GM23338 (cell line): ENCODE measurements at regions not wholly inside any gene's neighbourhood (a gene's known extent, or its start where the extent isn't known, plus 50 kb on each side); places are given as distances from the start of the nearest gene placed in this dataset.

Source experiments
- ATAC-seq: fragments of 200-7000 bp; cut with Tn5 transposase; 3 replicates; pipeline ENCODE4 v1.9.1; 2020
- DNase-seq: peaks from one replicate; pipeline ENCODE4 v3.0.0-alpha.2; 2015; ENCODE audit warnings: low spot score
- H2AFZ ChIP-seq: fragments of 200-600 bp; sonication (generic); 2 replicates; pipeline ENCODE4 v1.8.0; 2016; ENCODE audit warnings: antibody characterized with exemption, mild to moderate bottlenecking, moderate library complexity
- H3F3A ChIP-seq: fragments of 200-600 bp; sonication (generic); replicated peaks from 2 replicates; pipeline ENCODE4 v1.8.0; 2017; ENCODE audit warnings: antibody characterized with exemption, mixed run types, low read depth
- H3K27ac ChIP-seq: fragments of 200-600 bp; sonication (generic); 2 replicates; pipeline ENCODE4 v1.6.1; 2016; ENCODE audit warnings: low read depth
- H3K27me3 ChIP-seq: fragments of 200-600 bp; sonication (generic); 2 replicates; pipeline ENCODE4 v1.8.0; 2016; ENCODE audit warnings: mild to moderate bottlenecking, mixed run types, moderate library complexity; ENCODE audit not compliant: insufficient read depth
- H3K36me3 ChIP-seq: fragments of 200-600 bp; sonication (generic); 2 replicates; pipeline ENCODE4 v1.8.0; 2016; ENCODE audit warnings: mild to moderate bottlenecking; ENCODE audit not compliant: insufficient read depth
- H3K4me1 ChIP-seq: fragments of 200-600 bp; sonication (generic); 2 replicates; pipeline ENCODE4 v1.8.0; 2016; ENCODE audit warnings: mild to moderate bottlenecking, moderate library complexity; ENCODE audit not compliant: insufficient read depth
- H3K4me2 ChIP-seq: fragments of 200-600 bp; sonication (generic); 2 replicates; pipeline ENCODE4 v1.7.1; 2017; ENCODE audit warnings: mixed run types
- H3K4me3 ChIP-seq: fragments of 200-600 bp; sonication (generic); 2 replicates; pipeline ENCODE4 v1.6.1; 2016; ENCODE audit warnings: mixed run types
- H3K79me2 ChIP-seq: fragments of 200-600 bp; sonication (generic); replicated peaks from 2 replicates; pipeline ENCODE4 v1.8.0; 2017; ENCODE audit warnings: mild to moderate bottlenecking; ENCODE audit not compliant: insufficient read depth
- H3K9me2 ChIP-seq: fragments of 200-600 bp; sonication (generic); 2 replicates; pipeline ENCODE4 v1.8.0; 2017; ENCODE audit not compliant: insufficient read depth
- H4K20me1 ChIP-seq: fragments of 200-600 bp; sonication (generic); replicated peaks from 2 replicates; pipeline ENCODE4 v1.8.0; 2017; ENCODE audit warnings: mild to moderate bottlenecking; ENCODE audit not compliant: insufficient read depth
- H3K27ac Mint-ChIP-seq: 2 replicates; pipeline ENCODE4 v1.8.0; 2020; ENCODE audit warnings: inconsistent platforms, mild to moderate bottlenecking, moderate library complexity, mixed read lengths
- H3K27me3 Mint-ChIP-seq: 3 replicates; pipeline ENCODE4 v1.8.0; 2022; ENCODE audit warnings: low read depth, mild to moderate bottlenecking, moderate library complexity, mixed read lengths, inconsistent platforms; ENCODE audit not compliant: insufficient read depth, poor library complexity
- H3K36me3 Mint-ChIP-seq: 3 replicates; pipeline ENCODE4 v1.8.0; 2021; ENCODE audit warnings: low read depth, mild to moderate bottlenecking, inconsistent platforms, moderate library complexity, mixed read lengths
- H3K4me1 Mint-ChIP-seq: 3 replicates; pipeline ENCODE4 v1.8.0; 2020; ENCODE audit warnings: mild to moderate bottlenecking, inconsistent platforms, mixed read lengths
- H3K4me3 Mint-ChIP-seq: 3 replicates; pipeline ENCODE4 v1.8.0; 2021; ENCODE audit warnings: moderate library complexity, mild to moderate bottlenecking, inconsistent platforms, mixed read lengths
- H3K9me3 Mint-ChIP-seq: 3 replicates; pipeline ENCODE4 v1.8.0; 2020; ENCODE audit warnings: moderate library complexity, mild to moderate bottlenecking, inconsistent platforms, mixed read lengths
- CREB1 ChIP-seq: fragments of 250-450 bp; sonication (Bioruptor Pico); IDR thresholded peaks from 2 replicates; pipeline ENCODE4 v1.5.0; 2020; ENCODE audit warnings: low read depth, mild to moderate bottlenecking, moderate library complexity
- ETS1 ChIP-seq: IDR thresholded peaks from 2 replicates; pipeline ENCODE4 v1.6.1; 2016; ENCODE audit warnings: antibody characterized with exemption
- EZH2 ChIP-seq: fragments of 200-600 bp; sonication (generic); IDR thresholded peaks from one replicate; pipeline ENCODE4 v1.8.0; 2017; ENCODE audit warnings: antibody characterized with exemption, mild to moderate bottlenecking, low read depth; ENCODE audit not compliant: unreplicated experiment
- EZH2phosphoT487 ChIP-seq: fragments of 200-600 bp; sonication (generic); IDR thresholded peaks from one replicate; pipeline ENCODE4 v1.8.1; 2018; ENCODE audit warnings: antibody characterized with exemption; ENCODE audit not compliant: unreplicated experiment
- JUNB ChIP-seq: IDR thresholded peaks from one replicate; pipeline ENCODE4 v1.6.1; 2016; ENCODE audit warnings: antibody characterized with exemption; ENCODE audit not compliant: unreplicated experiment
- NANOG ChIP-seq: IDR thresholded peaks from 2 replicates; pipeline ENCODE4 v1.6.1; 2016; ENCODE audit warnings: antibody characterized with exemption, borderline replicate concordance
- POLR2AphosphoS5 ChIP-seq: IDR thresholded peaks from 2 replicates; pipeline ENCODE4 v1.6.1; 2016; ENCODE audit warnings: antibody characterized with exemption, low read depth
- REST ChIP-seq: IDR thresholded peaks from one replicate; pipeline ENCODE4 v1.6.1; 2018; ENCODE audit warnings: antibody characterized with exemption; ENCODE audit not compliant: unreplicated experiment
- STAT1 ChIP-seq: IDR thresholded peaks from one replicate; pipeline ENCODE4 v1.6.1; 2016; ENCODE audit warnings: antibody characterized with exemption; ENCODE audit not compliant: unreplicated experiment
- ZNF114 ChIP-seq: fragments of 250-450 bp; sonication (Bioruptor Pico); IDR thresholded peaks from 2 replicates; pipeline ENCODE4 v1.5.0; 2020; ENCODE audit warnings: mild to moderate bottlenecking, moderate library complexity
- ZNF331 ChIP-seq: fragments of 250-450 bp; sonication (Bioruptor Pico); IDR thresholded peaks from 2 replicates; pipeline ENCODE4 v1.5.0; 2020; ENCODE audit warnings: low read depth, mild to moderate bottlenecking, moderate library complexity
- ZNF462 ChIP-seq: fragments of 250-450 bp; sonication (Bioruptor Pico); IDR thresholded peaks from 2 replicates; pipeline ENCODE4 v1.5.0; 2020; ENCODE audit warnings: mild to moderate bottlenecking, moderate library complexity
- TF ChIP-seq, protein P1 (sequence below), 2 experiments: fragments of 200-600 bp in 1 of 2; sonication (generic) in 1 of 2; conservative IDR thresholded peaks; 2 replicates each; pipeline versions ENCODE4 v1.5.1 to v1.6.1; 2016 to 2017; ENCODE audit warnings: antibody characterized with exemption in 2 of 2, low read depth in 2 of 2, mild to moderate bottlenecking in 2 of 2, moderate library complexity in 1 of 2

- ATAC-seq = no peak
Observed at GRCh38 chr20:51233345-51233744, 210.4 kb upstream of the KCNG1 start.

More at GRCh38 chr20:51233345-51233744, 210.4 kb upstream of the KCNG1 start:
- Histone ChIP-seq H3K27me3 (no peaks in the 10 kb centered on the region), H3K79me2 (no peaks in the 10 kb centered on the region), H3K9me2 (no peaks in the 10 kb centered on the region), H3K36me3 (no peaks in the 10 kb centered on the region), H3K4me3 (no peak overlapping the region), H3K27ac (no peak overlapping the region), H4K20me1 (no peaks in the 10 kb centered on the region), H3F3A (no peaks in the 10 kb centered on the region), H3K4me1 (no peaks in the 10 kb centered on the region; the same call in 1 of the 2 replicates), H2AFZ (no peak overlapping the region), H3K4me2 (no peak overlapping the region)
- no peak for DNase-seq
- peaks cover 11% of the 10 kb centered on the region for H3K9me3 Mint-ChIP-seq
- no peaks in the 10 kb centered on the region; the same call in 2 of the 3 replicates for H3K36me3 Mint-ChIP-seq
- H3K4me3 Mint-ChIP-seq = no peak overlapping the region
- H3K27ac Mint-ChIP-seq = no peak overlapping the region
- peaks cover 6% of the 10 kb centered on the region for H3K27me3 Mint-ChIP-seq
- TF ChIP-seq POLR2AphosphoS5 = no peak
- no peak for TF ChIP-seq REST
- no peak for TF ChIP-seq NANOG
- TF ChIP-seq ETS1 = no peak
- no peak for TF ChIP-seq EZH2
- no peak for TF ChIP-seq ZNF331 (CRISPR knock-in tag)
- no peak for TF ChIP-seq STAT1
- no peak for TF ChIP-seq JUNB
- TF ChIP-seq ZNF462 (CRISPR knock-in tag) = no peak
- TF ChIP-seq CREB1 (CRISPR knock-in tag) = no peak
- TF ChIP-seq, protein P1, sequence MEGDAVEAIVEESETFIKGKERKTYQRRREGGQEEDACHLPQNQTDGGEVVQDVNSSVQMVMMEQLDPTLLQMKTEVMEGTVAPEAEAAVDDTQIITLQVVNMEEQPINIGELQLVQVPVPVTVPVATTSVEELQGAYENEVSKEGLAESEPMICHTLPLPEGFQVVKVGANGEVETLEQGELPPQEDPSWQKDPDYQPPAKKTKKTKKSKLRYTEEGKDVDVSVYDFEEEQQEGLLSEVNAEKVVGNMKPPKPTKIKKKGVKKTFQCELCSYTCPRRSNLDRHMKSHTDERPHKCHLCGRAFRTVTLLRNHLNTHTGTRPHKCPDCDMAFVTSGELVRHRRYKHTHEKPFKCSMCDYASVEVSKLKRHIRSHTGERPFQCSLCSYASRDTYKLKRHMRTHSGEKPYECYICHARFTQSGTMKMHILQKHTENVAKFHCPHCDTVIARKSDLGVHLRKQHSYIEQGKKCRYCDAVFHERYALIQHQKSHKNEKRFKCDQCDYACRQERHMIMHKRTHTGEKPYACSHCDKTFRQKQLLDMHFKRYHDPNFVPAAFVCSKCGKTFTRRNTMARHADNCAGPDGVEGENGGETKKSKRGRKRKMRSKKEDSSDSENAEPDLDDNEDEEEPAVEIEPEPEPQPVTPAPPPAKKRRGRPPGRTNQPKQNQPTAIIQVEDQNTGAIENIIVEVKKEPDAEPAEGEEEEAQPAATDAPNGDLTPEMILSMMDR (conservative IDR thresholded peaks at IDR 0.05; ENCODE audit: low read depth in 2 of 2) = no peak
- TF ChIP-seq EZH2phosphoT487 = no peak
- no peak for TF ChIP-seq ZNF114 (CRISPR knock-in tag)
- peaks cover 9% of the 10 kb centered on the region for H3K4me1 Mint-ChIP-seq
